COLO829 (cell line): ENCODE measurements at regions not wholly inside any gene's neighbourhood (a gene's known extent, or its start where the extent isn't known, plus 50 kb on each side); places are given as distances from the start of the nearest gene placed in this dataset.

Experiments
- DNase-seq: peaks from one replicate; pipeline ENCODE4 v3.0.0; 2012; ENCODE audit warnings: low spot score

DNA sequence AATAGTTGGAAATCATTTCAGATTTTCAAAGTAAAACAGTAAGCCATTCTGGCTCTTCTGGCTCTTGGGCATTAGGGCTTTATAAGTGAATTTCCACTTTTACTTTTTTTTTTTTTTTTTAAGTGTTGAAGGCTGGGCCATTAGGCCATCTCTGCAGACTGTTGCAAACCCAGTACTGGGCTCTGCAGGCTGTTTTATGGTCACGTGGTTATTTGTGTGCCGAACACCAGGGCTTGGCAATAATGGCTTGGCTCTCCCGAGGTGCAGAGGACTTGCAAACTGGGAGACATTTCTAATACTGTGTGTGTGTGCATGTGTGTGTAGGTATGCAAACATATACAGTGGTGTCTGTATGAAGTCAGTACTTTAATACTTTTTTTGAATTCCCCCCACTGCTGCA is 194.9 kb upstream of the CDH5 start:
- no peak for DNase-seq

GRCh38 chr16:66170989-66171388 is 195.5 kb upstream of the CDH5 start:
- no peak for DNase-seq

GRCh38 chr16:66169817-66170216 is 196.7 kb upstream of the CDH5 start:
- no peak for DNase-seq

DNA sequence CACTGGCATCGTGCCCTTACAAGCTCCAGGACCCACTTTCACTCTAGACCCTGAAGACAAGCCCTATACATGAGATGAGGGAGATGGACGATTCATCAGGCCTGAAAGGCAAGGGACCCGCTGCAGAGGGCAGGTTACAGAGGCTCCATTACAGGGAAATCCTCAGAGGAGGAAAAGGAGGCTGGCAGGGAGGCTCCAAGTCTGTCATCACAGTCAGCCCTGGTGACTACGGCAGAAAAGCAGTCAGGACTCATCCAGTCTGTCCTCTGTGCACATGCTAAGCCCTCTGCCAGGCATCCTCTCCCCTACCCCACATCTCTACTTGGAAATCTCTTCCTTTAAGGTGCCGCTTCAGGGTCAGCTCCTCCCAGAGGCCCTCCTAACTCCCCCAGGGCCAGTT is 197.7 kb upstream of the CDH5 start:
- DNase-seq = no peak

DNA sequence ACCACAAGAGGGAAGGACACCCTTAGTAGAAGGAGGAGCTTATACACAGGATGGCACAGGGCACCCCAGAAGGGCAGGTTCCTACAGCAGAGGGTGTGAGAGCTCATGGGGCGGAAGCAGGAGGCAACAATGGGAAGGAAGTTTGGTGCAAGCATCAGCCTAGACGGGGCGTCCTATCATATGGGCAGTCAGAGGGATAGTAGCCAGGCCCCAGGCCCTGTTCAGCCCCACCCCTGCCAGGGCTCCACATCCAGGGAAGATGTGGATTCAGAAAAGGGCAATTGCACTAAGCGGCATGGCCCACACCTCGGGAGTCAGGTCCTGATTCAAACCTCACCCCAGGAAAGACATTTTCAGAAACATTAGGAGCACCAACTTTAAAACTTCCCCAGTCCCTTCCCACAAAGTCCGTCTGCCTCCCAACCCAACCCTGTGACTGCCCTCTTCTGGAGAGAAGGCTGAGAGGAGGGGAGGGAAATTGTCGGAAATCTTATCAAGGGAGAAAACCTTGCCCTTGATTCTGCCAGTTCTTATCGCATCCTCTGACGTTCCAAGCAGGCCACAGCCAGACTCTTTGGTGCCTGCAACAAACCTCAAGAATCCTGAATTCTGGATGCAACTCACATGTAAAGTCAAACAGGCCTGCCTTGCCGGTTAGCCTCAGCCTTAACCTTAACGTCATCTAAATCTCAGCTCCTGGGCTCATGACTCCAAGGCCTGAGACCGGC is 198.8 kb upstream of the CDH5 start:
- no peak for DNase-seq

DNA sequence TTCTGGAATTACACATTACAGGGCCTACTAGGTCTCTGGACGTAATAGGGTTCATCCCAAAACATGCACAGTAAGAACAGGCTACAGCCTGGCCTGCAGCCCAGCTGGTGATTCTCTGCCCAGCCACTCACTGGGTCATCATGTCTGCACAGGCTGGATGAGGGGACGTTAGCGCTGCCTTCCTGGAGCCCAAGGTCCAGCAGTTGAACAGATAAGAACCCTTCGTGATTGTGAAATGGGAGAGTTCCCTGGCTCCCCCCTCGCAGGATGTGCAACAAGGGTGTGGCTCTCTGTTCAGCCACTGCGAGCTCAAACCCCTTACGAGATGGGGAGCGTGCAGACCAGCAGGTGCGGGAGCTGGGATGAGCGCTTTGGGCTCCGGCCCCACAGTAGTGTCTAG is 200.0 kb upstream of the CDH5 start:
- DNase-seq = no peak

DNA sequence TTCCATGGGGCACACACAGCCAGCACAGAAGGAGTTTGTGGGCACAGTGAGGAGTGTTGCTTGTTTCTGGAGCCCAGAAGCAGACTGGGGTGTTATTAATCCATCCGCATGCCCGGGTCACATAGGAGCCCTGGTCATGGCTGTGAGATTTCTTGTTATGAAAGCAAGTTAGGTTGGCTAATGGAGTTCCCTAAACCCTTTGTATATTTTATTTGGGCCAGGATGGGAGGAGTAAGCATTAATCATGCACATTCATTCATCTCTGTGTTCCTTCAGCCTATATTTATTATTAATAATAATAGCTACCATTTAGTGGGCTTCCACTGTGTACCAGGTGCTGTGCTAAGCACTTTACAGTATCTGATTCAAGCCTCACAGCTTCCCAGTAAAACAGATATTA is 200.6 kb upstream of the CDH5 start:
- no peak for DNase-seq

DNA sequence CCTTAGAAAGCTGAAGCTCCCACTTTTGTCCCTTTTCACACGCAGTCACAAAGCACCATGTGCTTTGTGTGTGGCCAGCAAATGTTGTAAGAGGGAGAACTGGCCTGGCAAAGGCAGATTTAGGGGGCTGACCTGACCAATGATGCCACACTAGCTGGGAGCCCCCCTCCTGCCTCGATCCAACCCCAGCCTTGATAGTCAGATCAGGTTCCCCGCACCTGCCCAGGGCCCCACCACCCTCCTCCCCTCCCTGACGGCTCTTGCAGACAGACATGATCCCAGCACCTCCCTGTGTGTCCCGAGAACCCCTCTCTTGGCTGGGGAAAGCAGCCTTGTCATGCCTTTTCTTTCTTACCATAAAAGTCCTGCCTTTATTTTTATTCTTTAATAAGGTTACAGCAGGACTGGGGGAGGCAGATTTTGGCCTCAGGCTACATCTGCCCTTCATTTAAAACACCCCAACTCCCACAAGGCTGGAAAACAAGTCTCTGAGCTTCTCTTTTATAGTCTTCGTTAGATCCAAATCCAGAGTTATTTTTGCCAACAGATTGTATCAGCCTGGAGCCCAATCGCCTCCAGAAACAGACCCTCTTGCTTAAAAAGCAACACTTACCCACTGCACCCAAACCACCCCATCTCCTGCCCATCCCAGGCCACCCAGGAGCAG is 201.8 kb upstream of the CDH5 start:
- no peak for DNase-seq

DNA sequence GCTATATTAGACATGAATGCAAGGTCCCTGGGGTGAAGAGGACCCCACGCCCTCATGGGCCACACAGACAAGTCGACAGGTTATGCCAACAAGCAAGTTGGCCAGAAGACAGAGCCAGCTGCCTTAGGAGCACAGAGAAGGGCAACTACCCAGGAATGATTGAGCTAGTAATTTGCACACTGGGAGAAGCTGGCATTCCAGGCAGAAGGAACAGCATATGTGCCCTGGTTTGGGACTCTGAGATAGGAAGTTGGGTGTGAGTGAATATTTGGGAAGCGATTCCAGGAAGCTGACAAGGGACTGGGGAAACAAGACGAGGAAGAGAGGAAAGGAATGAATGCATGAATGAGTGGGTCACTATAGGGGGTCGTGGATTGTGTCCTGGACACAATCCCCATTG is 203.7 kb upstream of the CDH5 start:
- no peak for DNase-seq

DNA sequence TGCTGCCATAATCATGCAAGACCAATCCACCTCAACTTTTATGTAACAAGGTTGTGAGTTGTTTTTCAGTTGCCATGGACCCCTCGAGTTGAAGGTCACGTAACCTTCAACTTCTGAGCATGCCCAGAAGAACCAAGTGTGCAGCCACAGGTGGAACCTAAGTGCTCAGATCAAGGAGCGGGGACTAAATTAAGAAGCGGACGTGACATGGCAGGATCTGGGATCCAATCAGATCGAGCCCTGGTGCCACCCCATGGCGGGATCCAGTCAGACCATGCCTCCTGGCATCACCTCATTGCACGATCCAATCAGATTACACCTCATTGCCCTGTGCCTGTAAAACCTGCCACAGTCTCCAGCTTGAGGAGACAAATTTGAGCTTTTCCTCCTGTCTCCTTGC is 204.5 kb upstream of the CDH5 start:
- peak; percentile 4 for DNase-seq

DNA sequence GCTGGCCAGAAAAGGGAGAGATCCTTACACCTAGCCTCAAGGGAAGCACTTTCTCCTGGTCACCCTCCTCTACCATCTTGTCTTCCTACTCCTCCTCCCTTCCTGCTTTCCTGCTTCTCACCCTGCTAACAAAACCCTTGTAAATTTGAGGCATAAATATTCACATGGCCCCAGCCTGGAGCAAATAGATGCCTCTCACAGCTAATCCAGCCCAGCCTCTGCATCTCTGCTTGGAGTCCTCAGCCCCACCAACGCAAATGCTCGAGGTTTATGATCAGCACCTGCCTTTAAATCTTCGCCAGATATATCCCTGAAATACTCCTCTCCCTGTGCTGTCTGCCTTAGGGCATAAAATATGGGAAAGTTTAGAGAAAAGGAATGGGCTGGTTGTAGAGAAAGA is 205.2 kb upstream of the CDH5 start:
- no peak for DNase-seq

- no peak for DNase-seq
Measured at GRCh38 chr16:66159987-66160386, 206.5 kb upstream of the CDH5 start.

GRCh38 chr16:66156538-66156937 is 210.0 kb upstream of the CDH5 start:
- no peak for DNase-seq

GRCh38 chr16:66155933-66156332 is 210.6 kb upstream of the CDH5 start:
- no peak for DNase-seq

- no peak for DNase-seq
Measured at GRCh38 chr16:66154801-66155200, 211.7 kb upstream of the CDH5 start.

DNA sequence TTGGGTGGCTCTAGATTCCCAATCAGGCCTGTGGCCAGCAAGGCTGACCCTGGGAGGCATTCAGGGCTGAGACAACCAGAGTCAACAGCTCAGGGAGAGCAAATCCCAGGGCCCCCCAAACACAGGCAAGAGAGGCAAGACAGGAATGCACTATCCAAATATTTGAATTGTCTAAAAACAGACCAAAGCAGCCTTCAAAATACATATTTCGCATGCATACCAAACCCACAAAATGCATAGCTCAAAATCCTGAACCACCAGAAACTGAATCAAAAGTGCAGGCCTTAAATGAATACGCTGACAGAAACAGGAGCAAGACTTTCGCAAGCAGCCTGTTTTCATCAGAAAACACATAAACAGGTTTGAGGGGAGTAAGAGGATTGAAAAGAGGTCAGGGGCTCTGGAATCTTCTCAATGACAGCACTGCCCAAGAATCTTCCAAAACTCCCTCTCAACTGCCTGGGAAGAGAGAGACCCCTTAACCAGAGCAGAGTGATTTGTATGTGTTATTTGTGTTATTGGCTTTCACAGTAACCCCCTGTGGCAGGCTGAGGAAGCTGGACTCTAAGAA is 213.6 kb upstream of the CDH5 start:
- no peak for DNase-seq

GRCh38 chr16:66152181-66152580 is 214.3 kb upstream of the CDH5 start:
- no peak for DNase-seq

DNA sequence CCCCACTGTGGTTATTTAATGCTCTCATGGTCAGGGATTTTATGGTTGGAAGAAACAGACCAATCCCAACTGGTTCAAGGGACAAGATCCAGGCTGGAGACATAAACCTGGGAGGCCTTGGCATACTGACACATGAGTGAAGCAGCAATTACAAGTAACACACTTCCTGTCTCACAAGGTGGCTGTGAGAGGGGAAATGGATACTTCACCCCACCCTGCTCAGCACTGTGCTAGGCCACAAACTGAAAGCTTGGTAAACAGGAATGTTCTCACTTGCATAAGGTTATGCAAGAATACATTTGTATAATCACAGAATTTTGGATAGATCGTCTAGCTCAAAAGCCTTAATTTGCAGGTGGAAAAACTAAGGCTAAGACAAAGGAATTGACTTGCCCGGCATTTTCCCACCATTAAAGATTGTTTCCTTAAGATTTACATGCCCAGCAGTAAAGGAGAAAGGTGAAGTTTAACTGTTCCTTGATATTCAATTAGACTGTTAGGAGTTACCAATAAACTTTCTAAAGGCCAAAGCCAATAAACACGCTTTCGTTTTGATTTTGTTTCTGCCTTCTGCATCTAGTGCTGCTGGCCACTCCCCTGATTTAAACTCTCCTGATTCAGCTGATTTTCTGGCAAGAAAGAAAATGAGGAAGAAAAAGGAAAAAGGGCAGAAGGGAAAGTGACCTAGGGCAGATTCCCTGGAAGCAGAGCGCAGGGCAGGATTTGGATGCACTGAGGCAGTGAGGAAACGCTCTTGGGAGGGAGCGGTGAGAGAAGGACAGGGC is 215.6 kb upstream of the CDH5 start:
- no peak for DNase-seq

DNA sequence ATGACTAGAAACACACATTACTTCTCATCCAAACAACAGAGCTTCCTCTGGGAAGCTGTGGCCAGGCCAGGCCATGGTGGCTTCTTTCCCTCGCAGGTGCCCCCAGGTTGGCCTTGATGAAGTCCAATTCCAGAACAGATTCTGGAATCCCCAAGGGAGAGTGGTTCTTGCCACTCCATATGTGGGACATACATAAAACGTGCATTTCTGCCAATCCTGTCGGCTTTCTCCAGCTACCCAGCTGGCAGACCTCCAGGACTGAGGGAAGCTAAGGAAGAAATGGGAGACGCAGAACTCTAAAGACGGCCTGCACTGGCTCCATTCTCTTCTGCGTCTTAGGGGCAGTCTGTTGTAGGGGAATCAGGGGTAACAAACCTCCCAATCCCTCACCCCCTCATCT is 219.2 kb upstream of the CDH5 start:
- no peak for DNase-seq

GRCh38 chr16:66146798-66147197 is 219.7 kb upstream of the CDH5 start:
- DNase-seq = no peak

DNA sequence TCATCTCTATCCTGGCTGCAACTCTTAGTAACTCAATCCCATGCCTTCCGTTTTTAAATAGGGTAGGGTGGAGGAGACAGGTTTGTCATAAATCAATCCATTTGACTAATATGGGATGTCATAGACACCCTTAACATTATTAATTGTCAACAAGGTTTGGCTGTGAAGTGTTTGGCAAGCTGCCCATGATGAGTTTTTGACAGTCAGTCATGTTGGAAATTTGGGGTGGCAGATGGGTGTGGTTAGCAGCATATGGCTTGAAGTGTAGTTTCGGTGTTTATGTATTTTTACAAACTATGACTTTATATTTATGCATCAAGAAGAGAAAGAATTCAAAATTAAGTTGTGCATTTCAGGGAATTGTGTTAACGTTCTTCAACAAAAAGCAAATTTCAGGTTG is 221.8 kb upstream of the CDH5 start:
- no peak for DNase-seq

- DNase-seq = no peak
Measured at GRCh38 chr16:66143415-66143814, 223.1 kb upstream of the CDH5 start.

DNA sequence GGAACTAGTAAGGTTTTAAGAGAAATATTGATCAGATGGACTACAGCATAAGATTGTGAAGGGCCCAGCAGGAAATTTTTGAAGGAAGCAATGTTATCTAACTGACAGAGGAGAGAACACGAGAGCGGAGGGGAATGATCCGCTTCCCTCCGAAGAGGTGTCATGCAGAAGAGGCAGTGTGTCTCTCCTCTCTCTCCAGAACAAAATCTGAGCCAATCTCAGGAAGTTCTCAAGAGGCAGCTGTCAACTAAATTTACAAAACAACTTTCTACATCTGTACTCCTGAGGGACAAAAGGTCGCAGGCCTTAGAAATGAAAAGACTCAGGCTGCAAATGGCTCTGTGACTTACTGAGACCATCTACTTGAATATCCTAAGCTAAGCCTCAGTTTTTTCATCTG is 224.6 kb upstream of the CDH5 start:
- DNase-seq = no peak
